Calu3 (cell line): ENCODE measurements at regions not wholly inside any gene's neighbourhood (a gene's known extent, or its start where the extent isn't known, plus 50 kb on each side); places are given as distances from the start of the nearest gene placed in this dataset.

Experiments used
- BruUV-seq: library from RNA; stranded (reverse); fragments of 400-500 nt; replicated peaks from 2 replicates; lab custom pipeline; 2021; lab: Mats Ljungman, UMichigan
- CTCF ChIA-PET: fragments of 300-600 bp; sonication (Branson Sonifier 250); formaldehyde crosslinking; loops from one replicate; lab custom pipeline; 2022; ENCODE audit warnings: antibody characterized with exemption; lab: Charles Lee
- DNase-seq: peaks from one replicate; pipeline ENCODE4 v3.0.0; 2022
- H3K27ac Mint-ChIP-seq: one replicate; pipeline ENCODE4 v1.8.0; 2022; ENCODE audit warnings: mixed read lengths; ENCODE audit not compliant: unreplicated experiment
- H3K27me3 Mint-ChIP-seq: one replicate; pipeline ENCODE4 v1.8.0; 2022; ENCODE audit warnings: mixed read lengths; ENCODE audit not compliant: unreplicated experiment
- H3K36me3 Mint-ChIP-seq: one replicate; pipeline ENCODE4 v1.8.0; 2022; ENCODE audit warnings: mild to moderate bottlenecking, moderate library complexity, mixed read lengths; ENCODE audit not compliant: insufficient read depth, unreplicated experiment
- H3K4me1 Mint-ChIP-seq: one replicate; pipeline ENCODE4 v1.8.0; 2022; ENCODE audit warnings: mild to moderate bottlenecking, low read depth, mixed read lengths; ENCODE audit not compliant: unreplicated experiment
- H3K4me3 Mint-ChIP-seq: one replicate; pipeline ENCODE4 v1.8.0; 2022; ENCODE audit warnings: mild to moderate bottlenecking, low read depth, moderate library complexity, mixed read lengths; ENCODE audit not compliant: unreplicated experiment
- H3K9me3 Mint-ChIP-seq: one replicate; pipeline ENCODE4 v1.8.0; 2022; ENCODE audit warnings: low read depth, mixed read lengths; ENCODE audit not compliant: unreplicated experiment
- CTCF ChIP-seq: fragments of 200-600 bp; IDR thresholded peaks from one replicate; pipeline ENCODE4 v1.8.0; 2022; ENCODE audit warnings: antibody characterized with exemption; ENCODE audit not compliant: unreplicated experiment
- intact Hi-C: fragments of 100-400 bp; cut with micrococcal nuclease; formaldehyde crosslinking; loops from one replicate; pipeline ENCODE4 v1.10.0; 2022; ENCODE audit not compliant: unreplicated experiment

- no peak for DNase-seq
- Mint-ChIP-seq H3K9me3 (no peaks in the 10 kb centered on the region), H3K4me3 (no peak overlapping the region), H3K36me3 (no peaks in the 10 kb centered on the region), H3K4me1 (no peaks in the 10 kb centered on the region), H3K27me3 (peaks cover 13% of the 10 kb centered on the region), H3K27ac (no peak overlapping the region)
- intact Hi-C loops: no loop called here
- BruUV-seq: no TSS peak
- no peak for TF ChIP-seq CTCF
- CTCF ChIA-PET: no interaction called here
Measured at GRCh38 chr4:186481998-186482790, 73.2 kb downstream of the MTNR1A start.

- CTCF ChIA-PET: interaction anchor here (0.7 to 0.8 kb wide), 2 partner anchors 29 to 117 kb away, joined by 3 to 7 read pairs; no protein-coding TSS in a partner anchor
- Mint-ChIP-seq H3K4me3 (no peak overlapping the region), H3K4me1 (no peaks in the 10 kb centered on the region), H3K27ac (no peak overlapping the region), H3K9me3 (peaks cover 4% of the 10 kb centered on the region), H3K27me3 (peaks cover 13% of the 10 kb centered on the region), H3K36me3 (no peaks in the 10 kb centered on the region)
- BruUV-seq: no TSS peak
- TF ChIP-seq CTCF: no peak
- intact Hi-C loops: no loop called here
- DNase-seq: no peak
Measured at GRCh38 chr4:186475202-186475601, 80.2 kb downstream of the MTNR1A start.

GRCh38 chr4:186473933-186474332 is 81.4 kb downstream of the MTNR1A start:
- CTCF ChIA-PET: no interaction called here
- H3K9me3 Mint-ChIP-seq: peaks cover 4% of the 10 kb centered on the region
- no peaks in the 10 kb centered on the region for H3K4me1 Mint-ChIP-seq
- DNase-seq: no peak
- no peak overlapping the region for H3K4me3 Mint-ChIP-seq
- no peak for TF ChIP-seq CTCF
- H3K36me3 Mint-ChIP-seq: no peaks in the 10 kb centered on the region
- H3K27ac Mint-ChIP-seq: no peak overlapping the region
- no TSS peak for BruUV-seq
- intact Hi-C loops: loop anchor here (1.0 to 2.0 kb wide), 3 partner anchors 81 to 177 kb away; partner anchors contain the start of gene MTNR1A
- H3K27me3 Mint-ChIP-seq: peaks cover 13% of the 10 kb centered on the region

GRCh38 chr4:186472948-186473347 is 82.4 kb downstream of the MTNR1A start:
- no peak overlapping the region for H3K4me3 Mint-ChIP-seq
- no peak overlapping the region for H3K27ac Mint-ChIP-seq
- peaks cover 13% of the 10 kb centered on the region for H3K27me3 Mint-ChIP-seq
- DNase-seq: no peak
- no peaks in the 10 kb centered on the region for H3K36me3 Mint-ChIP-seq
- H3K4me1 Mint-ChIP-seq: no peaks in the 10 kb centered on the region
- peak; percentile 30 for TF ChIP-seq CTCF
- CTCF ChIA-PET: no interaction called here
- intact Hi-C loops: loop anchor here (1.0 to 2.0 kb wide), 3 partner anchors 82 to 176 kb away; partner anchors contain the start of gene MTNR1A
- peaks cover 4% of the 10 kb centered on the region for H3K9me3 Mint-ChIP-seq
- no TSS peak for BruUV-seq
